NCI-H345 (cell line): ENCODE measurements at regions not wholly inside any gene's neighbourhood (a gene's known extent, or its start where the extent isn't known, plus 50 kb on each side); places are given as distances from the start of the nearest gene placed in this dataset.
"Not testable (repeated sequence)": the region's sequence is repeated elsewhere in the genome, so short reads cannot be mapped to it uniquely, and the experiment has no call there.

Experiments used
- DNase-seq: peaks from one replicate; lab custom pipeline; 2025; lab: John Stamatoyannopoulos, UW

GRCh38 chr17:36695710-36696109 lies 94.3 kb downstream of the MRM1 start:
- DNase-seq, result not testable (repeated sequence)

DNA sequence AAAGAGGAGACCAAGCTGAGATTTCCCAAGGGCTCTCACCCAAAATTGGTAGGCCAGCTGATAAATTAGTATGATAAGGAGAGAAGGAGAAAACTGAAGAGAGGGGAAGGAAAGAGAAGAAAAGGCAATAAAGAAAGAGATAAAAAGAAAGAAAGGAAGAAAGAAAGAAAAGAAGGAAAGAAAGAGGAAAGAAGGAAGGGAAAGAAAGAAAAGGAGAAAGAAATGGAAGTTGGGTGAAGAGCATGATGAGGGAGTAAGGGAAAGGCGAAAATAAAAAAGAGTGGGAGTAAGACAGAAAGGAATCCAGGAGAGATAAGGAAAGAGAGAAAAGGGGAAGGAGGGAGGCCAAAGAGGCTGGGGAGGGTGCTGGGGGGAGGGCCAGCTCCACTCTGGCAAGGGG lies 95.4 kb downstream of the MRM1 start:
- DNase-seq, result no peak

GRCh38 chr17:36697903-36698530 lies 96.6 kb downstream of the MRM1 start:
- DNase-seq, result no peak

GRCh38 chr17:36701429-36702099 lies 100.2 kb downstream of the MRM1 start:
- DNase-seq, result no peak

DNA sequence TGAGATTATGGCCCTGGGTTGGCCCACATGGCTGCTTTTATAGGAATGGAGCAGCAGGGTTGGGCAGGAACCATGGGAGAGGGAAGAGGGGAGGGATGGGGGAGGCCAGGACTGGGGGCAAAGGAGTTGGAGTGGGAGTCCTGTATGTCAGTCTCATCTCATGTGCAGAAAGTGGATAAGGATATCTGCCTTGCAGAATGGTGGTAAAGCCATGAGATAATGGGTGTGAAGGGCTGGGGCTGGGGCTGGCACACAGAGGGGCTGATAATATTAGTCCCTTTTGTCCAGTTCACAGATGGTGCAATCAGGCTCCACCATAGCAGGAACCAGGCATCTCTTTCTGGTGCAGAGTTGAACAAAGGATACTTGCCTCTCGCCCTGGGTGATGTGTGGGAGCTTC lies 101.3 kb downstream of the MRM1 start:
- DNase-seq, result no peak

GRCh38 chr17:36703860-36704266 lies 102.5 kb downstream of the MRM1 start:
- no peak for DNase-seq

DNA sequence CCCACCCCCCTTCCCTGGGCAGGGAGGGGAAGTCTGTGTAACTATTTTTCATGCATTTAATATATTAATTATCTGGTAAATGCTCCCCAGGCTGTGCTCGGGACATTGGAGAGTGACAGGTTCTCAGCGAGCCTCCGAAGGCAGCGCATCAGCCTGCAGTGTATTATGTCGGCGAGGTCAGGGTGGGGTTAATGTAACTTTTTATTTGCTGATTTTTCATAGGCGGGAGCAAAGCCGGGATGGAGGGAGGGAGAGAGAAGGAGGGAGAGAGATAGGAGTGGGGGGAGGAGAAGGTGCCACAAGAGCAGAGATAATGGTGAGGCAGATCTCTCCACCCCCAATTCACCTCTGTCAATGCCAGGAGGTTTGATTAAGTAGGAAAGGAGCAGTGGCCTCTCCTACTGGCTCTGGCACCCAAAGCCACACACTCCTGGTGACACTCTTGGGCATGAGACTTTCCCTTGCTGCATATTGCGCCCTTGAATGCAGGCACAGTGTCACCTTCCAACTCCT lies 104.0 kb downstream of the MRM1 start:
- no peak for DNase-seq

GRCh38 chr17:36705874-36706731 lies 104.7 kb downstream of the MRM1 start:
- peak; percentile 30 for DNase-seq

DNA sequence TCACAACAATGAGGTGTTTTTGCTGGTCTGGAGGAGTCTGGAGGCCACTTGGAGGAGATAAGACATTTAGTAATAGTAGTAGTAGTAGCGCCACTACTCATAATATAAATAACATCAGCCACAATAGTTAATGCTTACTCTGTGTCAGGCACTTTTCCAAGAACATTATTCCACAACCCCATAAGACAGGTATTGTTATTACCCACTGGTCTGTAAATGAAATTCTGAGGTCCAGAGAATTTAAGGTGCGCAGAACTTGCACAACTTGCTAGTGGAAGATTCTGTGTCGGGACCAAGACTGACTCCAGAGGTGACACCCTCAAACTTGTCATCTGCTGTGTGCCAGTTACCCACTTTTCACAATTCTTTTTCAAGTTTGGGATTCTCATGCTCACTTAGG lies 106.5 kb downstream of the MRM1 start:
- DNase-seq, result no peak

DNA sequence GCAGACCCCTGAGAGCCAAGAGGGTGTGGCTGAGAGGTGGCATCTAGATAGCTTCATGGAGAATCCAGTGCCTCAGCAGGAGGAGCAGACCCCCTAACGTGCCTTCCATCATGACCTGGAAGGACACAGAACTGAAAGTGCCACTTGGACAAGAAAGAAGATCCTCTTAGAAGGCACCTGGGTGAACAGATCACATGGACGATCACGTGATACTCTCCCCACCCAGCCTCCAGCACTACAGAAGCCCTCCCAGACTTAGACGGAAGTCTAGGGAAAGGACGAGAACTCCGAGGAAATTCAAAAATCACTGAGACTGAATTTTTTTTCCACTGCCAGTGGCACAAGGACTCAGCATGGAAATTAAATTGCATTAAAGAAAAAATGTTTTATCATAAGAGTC lies 113.4 kb downstream of the MRM1 start:
- DNase-seq, result no peak

- no peak for DNase-seq
Observed at GRCh38 chr17:36715951-36716350, 114.6 kb downstream of the MRM1 start.

- no peak for DNase-seq
Observed at GRCh38 chr17:36717088-36717487, 115.7 kb downstream of the MRM1 start.

DNA sequence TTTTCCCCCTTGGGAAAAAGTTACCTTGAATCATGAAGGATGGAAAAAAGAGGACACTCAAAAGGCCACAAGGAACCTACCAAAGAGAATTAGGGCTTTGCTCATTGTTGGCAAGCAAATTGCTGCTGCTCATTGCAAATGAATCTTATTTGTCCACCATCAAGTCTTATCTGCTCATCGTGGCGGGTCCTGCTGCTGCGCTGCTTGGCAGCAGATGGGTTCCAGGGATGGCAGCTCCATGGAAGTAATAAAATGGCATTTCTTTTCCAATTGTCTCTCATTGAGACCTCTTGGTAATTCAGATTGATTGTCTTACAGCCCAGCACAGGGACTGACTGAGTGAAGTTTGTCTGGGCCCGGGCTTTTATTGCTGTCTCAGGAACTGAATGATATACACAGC lies 118.7 kb downstream of the MRM1 start:
- no peak for DNase-seq

DNA sequence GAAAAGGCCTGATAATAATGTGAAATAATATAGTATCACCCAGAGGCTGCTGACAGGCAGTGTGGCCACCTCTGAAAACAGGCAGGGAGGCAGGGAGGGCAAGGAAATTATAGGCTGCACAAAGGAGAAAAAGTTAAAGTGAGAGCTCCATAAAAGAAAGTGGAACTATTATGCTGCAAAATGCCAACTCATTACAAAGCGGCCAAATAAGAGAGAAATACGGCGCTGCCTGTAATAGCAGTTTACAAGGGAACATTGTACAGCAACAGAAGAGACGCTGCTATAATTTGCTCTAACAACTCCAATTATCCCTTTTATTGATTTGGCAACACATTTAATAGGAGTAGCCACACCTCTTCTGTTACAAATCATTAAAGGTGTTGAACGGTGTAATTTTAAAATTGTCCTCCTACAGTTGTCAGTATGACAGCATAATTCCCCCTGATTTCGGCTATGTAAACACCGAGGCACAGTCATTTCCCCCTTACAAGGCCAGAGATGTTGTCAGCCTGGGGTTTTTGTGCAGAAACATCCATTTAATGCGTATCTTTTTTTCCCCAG lies 120.3 kb downstream of the MRM1 start:
- DNase-seq, result no peak

- peak; percentile 87 for DNase-seq
Observed at GRCh38 chr17:36722121-36722902, 120.9 kb downstream of the MRM1 start.

- no peak for DNase-seq
Observed at GRCh38 chr17:36722903-36723263, 121.5 kb downstream of the MRM1 start.

- DNase-seq, result no peak
Observed at GRCh38 chr17:36723459-36724025, 122.2 kb downstream of the MRM1 start.

DNA sequence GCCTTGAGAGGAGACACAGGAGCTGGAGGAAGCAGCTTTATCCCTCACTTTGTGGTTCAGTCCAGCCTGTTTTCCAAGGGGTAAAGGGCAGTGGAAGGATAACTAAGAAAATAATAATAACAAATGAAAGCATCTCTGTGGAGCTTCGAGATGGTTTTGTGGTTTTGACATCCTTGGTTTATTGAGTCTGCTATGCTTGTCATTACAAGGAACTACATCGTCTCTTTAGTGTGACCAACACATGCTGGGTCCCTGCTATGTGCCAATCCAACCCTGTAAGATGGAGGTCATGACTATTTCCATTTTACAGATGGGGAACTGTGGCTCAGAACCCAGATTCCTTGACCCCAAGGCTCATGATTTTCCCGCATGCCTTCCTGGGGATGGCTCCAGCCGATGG lies 124.8 kb downstream of the MRM1 start:
- no peak for DNase-seq

DNA sequence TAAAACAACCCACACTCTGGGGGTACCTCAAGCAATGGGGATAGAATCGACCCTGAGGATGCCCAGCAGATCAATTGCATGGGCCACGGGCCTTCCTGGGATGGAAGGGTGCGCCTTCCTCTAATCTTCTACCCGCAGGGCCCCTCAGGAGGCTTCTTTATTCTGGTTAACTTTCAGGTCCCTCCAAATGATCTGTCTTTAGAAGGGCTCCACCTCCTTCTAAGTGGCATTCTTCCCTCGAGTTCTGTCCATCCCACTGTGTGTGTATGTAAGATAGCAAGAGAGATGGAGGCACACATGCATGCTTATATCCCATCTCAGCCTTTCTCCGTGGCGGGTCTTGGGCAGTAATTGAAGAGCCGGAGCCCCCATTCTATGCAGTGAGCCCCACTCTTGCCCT lies 125.7 kb downstream of the MRM1 start:
- no peak for DNase-seq

DNA sequence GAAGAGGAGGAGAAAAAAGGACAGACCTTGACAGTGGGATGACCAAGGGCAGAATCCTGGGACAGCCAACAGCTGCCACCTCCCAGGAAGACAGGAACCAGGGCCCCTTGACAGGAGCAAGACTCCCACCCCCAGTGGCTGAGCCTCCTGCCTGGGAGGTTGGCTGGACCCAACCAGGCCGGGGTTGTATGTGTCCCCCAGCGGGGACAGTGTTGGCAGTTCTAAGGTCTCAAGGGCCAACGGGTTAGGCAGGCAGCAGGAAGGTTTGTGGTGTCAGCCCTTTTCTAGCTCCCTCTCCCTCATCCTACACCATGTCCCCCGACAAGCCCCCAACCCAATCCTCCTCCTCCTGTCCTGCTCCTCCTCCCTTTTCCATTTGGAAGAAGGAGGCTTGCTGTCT lies 126.2 kb downstream of the MRM1 start:
- DNase-seq, result no peak
